GM23338 (cell line): ENCODE measurements at regions not wholly inside any gene's neighbourhood (a gene's known extent, or its start where the extent isn't known, plus 50 kb on each side); places are given as distances from the start of the nearest gene placed in this dataset.

ENCODE experiments used
- ATAC-seq: fragments of 200-7000 bp; cut with Tn5 transposase; 3 replicates; pipeline ENCODE4 v1.9.1; 2020
- DNase-seq: peaks from one replicate; pipeline ENCODE4 v3.0.0-alpha.2; 2015; ENCODE audit warnings: low spot score
- H2AFZ ChIP-seq: fragments of 200-600 bp; sonication (generic); 2 replicates; pipeline ENCODE4 v1.8.0; 2016; ENCODE audit warnings: antibody characterized with exemption, mild to moderate bottlenecking, moderate library complexity
- H3F3A ChIP-seq: fragments of 200-600 bp; sonication (generic); replicated peaks from 2 replicates; pipeline ENCODE4 v1.8.0; 2017; ENCODE audit warnings: antibody characterized with exemption, mixed run types, low read depth
- H3K27ac ChIP-seq: fragments of 200-600 bp; sonication (generic); 2 replicates; pipeline ENCODE4 v1.6.1; 2016; ENCODE audit warnings: low read depth
- H3K27me3 ChIP-seq: fragments of 200-600 bp; sonication (generic); 2 replicates; pipeline ENCODE4 v1.8.0; 2016; ENCODE audit warnings: mild to moderate bottlenecking, mixed run types, moderate library complexity; ENCODE audit not compliant: insufficient read depth
- H3K36me3 ChIP-seq: fragments of 200-600 bp; sonication (generic); 2 replicates; pipeline ENCODE4 v1.8.0; 2016; ENCODE audit warnings: mild to moderate bottlenecking; ENCODE audit not compliant: insufficient read depth
- H3K4me1 ChIP-seq: fragments of 200-600 bp; sonication (generic); 2 replicates; pipeline ENCODE4 v1.8.0; 2016; ENCODE audit warnings: mild to moderate bottlenecking, moderate library complexity; ENCODE audit not compliant: insufficient read depth
- H3K4me2 ChIP-seq: fragments of 200-600 bp; sonication (generic); 2 replicates; pipeline ENCODE4 v1.7.1; 2017; ENCODE audit warnings: mixed run types
- H3K4me3 ChIP-seq: fragments of 200-600 bp; sonication (generic); 2 replicates; pipeline ENCODE4 v1.6.1; 2016; ENCODE audit warnings: mixed run types
- H3K79me2 ChIP-seq: fragments of 200-600 bp; sonication (generic); replicated peaks from 2 replicates; pipeline ENCODE4 v1.8.0; 2017; ENCODE audit warnings: mild to moderate bottlenecking; ENCODE audit not compliant: insufficient read depth
- H3K9me2 ChIP-seq: fragments of 200-600 bp; sonication (generic); 2 replicates; pipeline ENCODE4 v1.8.0; 2017; ENCODE audit not compliant: insufficient read depth
- H4K20me1 ChIP-seq: fragments of 200-600 bp; sonication (generic); replicated peaks from 2 replicates; pipeline ENCODE4 v1.8.0; 2017; ENCODE audit warnings: mild to moderate bottlenecking; ENCODE audit not compliant: insufficient read depth
- H3K27ac Mint-ChIP-seq: 2 replicates; pipeline ENCODE4 v1.8.0; 2020; ENCODE audit warnings: inconsistent platforms, mild to moderate bottlenecking, moderate library complexity, mixed read lengths
- H3K27me3 Mint-ChIP-seq: 3 replicates; pipeline ENCODE4 v1.8.0; 2022; ENCODE audit warnings: low read depth, mild to moderate bottlenecking, moderate library complexity, mixed read lengths, inconsistent platforms; ENCODE audit not compliant: insufficient read depth, poor library complexity
- H3K36me3 Mint-ChIP-seq: 3 replicates; pipeline ENCODE4 v1.8.0; 2021; ENCODE audit warnings: low read depth, mild to moderate bottlenecking, inconsistent platforms, moderate library complexity, mixed read lengths
- H3K4me1 Mint-ChIP-seq: 3 replicates; pipeline ENCODE4 v1.8.0; 2020; ENCODE audit warnings: mild to moderate bottlenecking, inconsistent platforms, mixed read lengths
- H3K4me3 Mint-ChIP-seq: 3 replicates; pipeline ENCODE4 v1.8.0; 2021; ENCODE audit warnings: moderate library complexity, mild to moderate bottlenecking, inconsistent platforms, mixed read lengths
- H3K9me3 Mint-ChIP-seq: 3 replicates; pipeline ENCODE4 v1.8.0; 2020; ENCODE audit warnings: moderate library complexity, mild to moderate bottlenecking, inconsistent platforms, mixed read lengths
- CREB1 ChIP-seq: fragments of 250-450 bp; sonication (Bioruptor Pico); IDR thresholded peaks from 2 replicates; pipeline ENCODE4 v1.5.0; 2020; ENCODE audit warnings: low read depth, mild to moderate bottlenecking, moderate library complexity
- CTCF ChIP-seq, 2 experiments: fragments of 200-600 bp in 1 of 2; sonication (generic) in 1 of 2; conservative IDR thresholded peaks; 2 replicates each; pipeline versions ENCODE4 v1.5.1 to v1.6.1; 2016 to 2017; ENCODE audit warnings: antibody characterized with exemption in 2 of 2, low read depth in 2 of 2, mild to moderate bottlenecking in 2 of 2, moderate library complexity in 1 of 2
- ETS1 ChIP-seq: IDR thresholded peaks from 2 replicates; pipeline ENCODE4 v1.6.1; 2016; ENCODE audit warnings: antibody characterized with exemption
- EZH2 ChIP-seq: fragments of 200-600 bp; sonication (generic); IDR thresholded peaks from one replicate; pipeline ENCODE4 v1.8.0; 2017; ENCODE audit warnings: antibody characterized with exemption, mild to moderate bottlenecking, low read depth; ENCODE audit not compliant: unreplicated experiment
- EZH2phosphoT487 ChIP-seq: fragments of 200-600 bp; sonication (generic); IDR thresholded peaks from one replicate; pipeline ENCODE4 v1.8.1; 2018; ENCODE audit warnings: antibody characterized with exemption; ENCODE audit not compliant: unreplicated experiment
- NANOG ChIP-seq: IDR thresholded peaks from 2 replicates; pipeline ENCODE4 v1.6.1; 2016; ENCODE audit warnings: antibody characterized with exemption, borderline replicate concordance
- POLR2AphosphoS5 ChIP-seq: IDR thresholded peaks from 2 replicates; pipeline ENCODE4 v1.6.1; 2016; ENCODE audit warnings: antibody characterized with exemption, low read depth
- STAT1 ChIP-seq: IDR thresholded peaks from one replicate; pipeline ENCODE4 v1.6.1; 2016; ENCODE audit warnings: antibody characterized with exemption; ENCODE audit not compliant: unreplicated experiment
- ZNF114 ChIP-seq: fragments of 250-450 bp; sonication (Bioruptor Pico); IDR thresholded peaks from 2 replicates; pipeline ENCODE4 v1.5.0; 2020; ENCODE audit warnings: mild to moderate bottlenecking, moderate library complexity
- ZNF331 ChIP-seq: fragments of 250-450 bp; sonication (Bioruptor Pico); IDR thresholded peaks from 2 replicates; pipeline ENCODE4 v1.5.0; 2020; ENCODE audit warnings: low read depth, mild to moderate bottlenecking, moderate library complexity
- TF ChIP-seq, protein P1 (sequence below): fragments of 250-450 bp; sonication (Bioruptor Pico); IDR thresholded peaks from 2 replicates; pipeline ENCODE4 v1.5.0; 2020; ENCODE audit warnings: mild to moderate bottlenecking, moderate library complexity
- TF ChIP-seq, protein P2 (sequence below): IDR thresholded peaks from one replicate; pipeline ENCODE4 v1.6.1; 2018; ENCODE audit warnings: antibody characterized with exemption; ENCODE audit not compliant: unreplicated experiment

GRCh38 chr3:22585504-22585903 lies 617.6 kb upstream of the UBE2E2 start (continued):
- TF ChIP-seq, protein P1, sequence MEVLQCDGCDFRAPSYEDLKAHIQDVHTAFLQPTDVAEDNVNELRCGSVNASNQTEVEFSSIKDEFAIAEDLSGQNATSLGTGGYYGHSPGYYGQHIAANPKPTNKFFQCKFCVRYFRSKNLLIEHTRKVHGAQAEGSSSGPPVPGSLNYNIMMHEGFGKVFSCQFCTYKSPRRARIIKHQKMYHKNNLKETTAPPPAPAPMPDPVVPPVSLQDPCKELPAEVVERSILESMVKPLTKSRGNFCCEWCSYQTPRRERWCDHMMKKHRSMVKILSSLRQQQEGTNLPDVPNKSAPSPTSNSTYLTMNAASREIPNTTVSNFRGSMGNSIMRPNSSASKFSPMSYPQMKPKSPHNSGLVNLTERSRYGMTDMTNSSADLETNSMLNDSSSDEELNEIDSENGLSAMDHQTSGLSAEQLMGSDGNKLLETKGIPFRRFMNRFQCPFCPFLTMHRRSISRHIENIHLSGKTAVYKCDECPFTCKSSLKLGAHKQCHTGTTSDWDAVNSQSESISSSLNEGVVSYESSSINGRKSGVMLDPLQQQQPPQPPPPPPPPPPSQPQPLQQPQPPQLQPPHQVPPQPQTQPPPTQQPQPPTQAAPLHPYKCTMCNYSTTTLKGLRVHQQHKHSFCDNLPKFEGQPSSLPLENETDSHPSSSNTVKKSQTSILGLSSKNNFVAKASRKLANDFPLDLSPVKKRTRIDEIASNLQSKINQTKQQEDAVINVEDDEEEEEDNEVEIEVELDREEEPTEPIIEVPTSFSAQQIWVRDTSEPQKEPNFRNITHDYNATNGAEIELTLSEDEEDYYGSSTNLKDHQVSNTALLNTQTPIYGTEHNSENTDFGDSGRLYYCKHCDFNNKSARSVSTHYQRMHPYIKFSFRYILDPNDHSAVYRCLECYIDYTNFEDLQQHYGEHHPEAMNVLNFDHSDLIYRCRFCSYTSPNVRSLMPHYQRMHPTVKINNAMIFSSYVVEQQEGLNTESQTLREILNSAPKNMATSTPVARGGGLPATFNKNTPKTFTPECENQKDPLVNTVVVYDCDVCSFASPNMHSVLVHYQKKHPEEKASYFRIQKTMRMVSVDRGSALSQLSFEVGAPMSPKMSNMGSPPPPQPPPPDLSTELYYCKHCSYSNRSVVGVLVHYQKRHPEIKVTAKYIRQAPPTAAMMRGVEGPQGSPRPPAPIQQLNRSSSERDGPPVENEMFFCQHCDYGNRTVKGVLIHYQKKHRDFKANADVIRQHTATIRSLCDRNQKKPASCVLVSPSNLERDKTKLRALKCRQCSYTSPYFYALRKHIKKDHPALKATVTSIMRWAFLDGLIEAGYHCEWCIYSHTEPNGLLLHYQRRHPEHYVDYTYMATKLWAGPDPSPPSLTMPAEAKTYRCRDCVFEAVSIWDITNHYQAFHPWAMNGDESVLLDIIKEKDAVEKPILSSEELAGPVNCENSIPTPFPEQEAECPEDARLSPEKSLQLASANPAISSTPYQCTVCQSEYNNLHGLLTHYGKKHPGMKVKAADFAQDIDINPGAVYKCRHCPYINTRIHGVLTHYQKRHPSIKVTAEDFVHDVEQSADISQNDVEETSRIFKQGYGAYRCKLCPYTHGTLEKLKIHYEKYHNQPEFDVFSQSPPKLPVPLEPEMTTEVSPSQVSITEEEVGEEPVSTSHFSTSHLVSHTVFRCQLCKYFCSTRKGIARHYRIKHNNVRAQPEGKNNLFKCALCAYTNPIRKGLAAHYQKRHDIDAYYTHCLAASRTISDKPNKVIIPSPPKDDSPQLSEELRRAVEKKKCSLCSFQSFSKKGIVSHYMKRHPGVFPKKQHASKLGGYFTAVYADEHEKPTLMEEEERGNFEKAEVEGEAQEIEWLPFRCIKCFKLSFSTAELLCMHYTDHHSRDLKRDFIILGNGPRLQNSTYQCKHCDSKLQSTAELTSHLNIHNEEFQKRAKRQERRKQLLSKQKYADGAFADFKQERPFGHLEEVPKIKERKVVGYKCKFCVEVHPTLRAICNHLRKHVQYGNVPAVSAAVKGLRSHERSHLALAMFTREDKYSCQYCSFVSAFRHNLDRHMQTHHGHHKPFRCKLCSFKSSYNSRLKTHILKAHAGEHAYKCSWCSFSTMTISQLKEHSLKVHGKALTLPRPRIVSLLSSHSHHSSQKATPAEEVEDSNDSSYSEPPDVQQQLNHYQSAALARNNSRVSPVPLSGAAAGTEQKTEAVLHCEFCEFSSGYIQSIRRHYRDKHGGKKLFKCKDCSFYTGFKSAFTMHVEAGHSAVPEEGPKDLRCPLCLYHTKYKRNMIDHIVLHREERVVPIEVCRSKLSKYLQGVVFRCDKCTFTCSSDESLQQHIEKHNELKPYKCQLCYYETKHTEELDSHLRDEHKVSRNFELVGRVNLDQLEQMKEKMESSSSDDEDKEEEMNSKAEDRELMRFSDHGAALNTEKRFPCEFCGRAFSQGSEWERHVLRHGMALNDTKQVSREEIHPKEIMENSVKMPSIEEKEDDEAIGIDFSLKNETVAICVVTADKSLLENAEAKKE (CRISPR knock-in tag) = no peak
- no peak for TF ChIP-seq ETS1
- no peak for TF ChIP-seq POLR2AphosphoS5
- TF ChIP-seq NANOG = no peak
- TF ChIP-seq ZNF331 (CRISPR knock-in tag) = no peak
- TF ChIP-seq STAT1 = no peak
- no peak for TF ChIP-seq ZNF114

DNA sequence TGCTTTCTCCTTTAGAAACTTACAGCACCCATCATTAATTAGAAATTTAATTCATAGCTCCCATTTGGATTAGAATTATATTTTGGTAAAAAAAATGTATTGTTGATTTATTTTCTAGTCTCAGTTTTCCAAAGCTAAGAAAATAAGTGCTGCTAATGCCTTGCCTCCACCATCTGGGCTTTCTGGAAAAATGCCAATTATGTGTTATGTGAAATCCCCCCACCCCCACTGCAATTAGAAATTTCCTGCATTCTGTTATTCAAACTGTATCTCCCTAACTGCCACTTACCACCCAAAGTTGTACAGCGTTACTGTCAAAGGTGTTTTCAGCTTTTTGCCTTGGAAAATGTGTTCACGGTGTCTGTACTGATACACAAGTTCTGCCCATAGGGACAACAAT lies 617.2 kb upstream of the UBE2E2 start:
- Histone ChIP-seq H3K4me3 (no peak overlapping the region), H3K27me3 (no peaks in the 10 kb centered on the region), H3K9me2 (peaks cover 7% of the 10 kb centered on the region), H4K20me1 (no peaks in the 10 kb centered on the region), H2AFZ (no peak overlapping the region; the same call in 1 of the 2 replicates), H3K36me3 (no peaks in the 10 kb centered on the region), H3K27ac (no peak overlapping the region), H3F3A (no peaks in the 10 kb centered on the region), H3K4me1 (no peaks in the 10 kb centered on the region; the same call in 1 of the 2 replicates), H3K79me2 (no peaks in the 10 kb centered on the region), H3K4me2 (no peak overlapping the region)
- H3K27ac Mint-ChIP-seq = no peak overlapping the region
- no peaks in the 10 kb centered on the region for H3K36me3 Mint-ChIP-seq
- no peaks in the 10 kb centered on the region for H3K27me3 Mint-ChIP-seq
- ATAC-seq (no peak), DNase-seq (no peak)
- no peak overlapping the region for H3K4me3 Mint-ChIP-seq
- peaks cover 18% of the 10 kb centered on the region for H3K4me1 Mint-ChIP-seq
- no peaks in the 10 kb centered on the region; the same call in 2 of the 3 replicates for H3K9me3 Mint-ChIP-seq
- TF ChIP-seq EZH2 = no peak
- TF ChIP-seq POLR2AphosphoS5 = no peak
- no peak for TF ChIP-seq CREB1 (CRISPR knock-in tag)
- TF ChIP-seq ZNF331 (CRISPR knock-in tag) = no peak
- no peak for TF ChIP-seq EZH2phosphoT487
- TF ChIP-seq CTCF (conservative IDR thresholded peaks at IDR 0.05; ENCODE audit: low read depth in 2 of 2) = no peak
- TF ChIP-seq, protein P2, sequence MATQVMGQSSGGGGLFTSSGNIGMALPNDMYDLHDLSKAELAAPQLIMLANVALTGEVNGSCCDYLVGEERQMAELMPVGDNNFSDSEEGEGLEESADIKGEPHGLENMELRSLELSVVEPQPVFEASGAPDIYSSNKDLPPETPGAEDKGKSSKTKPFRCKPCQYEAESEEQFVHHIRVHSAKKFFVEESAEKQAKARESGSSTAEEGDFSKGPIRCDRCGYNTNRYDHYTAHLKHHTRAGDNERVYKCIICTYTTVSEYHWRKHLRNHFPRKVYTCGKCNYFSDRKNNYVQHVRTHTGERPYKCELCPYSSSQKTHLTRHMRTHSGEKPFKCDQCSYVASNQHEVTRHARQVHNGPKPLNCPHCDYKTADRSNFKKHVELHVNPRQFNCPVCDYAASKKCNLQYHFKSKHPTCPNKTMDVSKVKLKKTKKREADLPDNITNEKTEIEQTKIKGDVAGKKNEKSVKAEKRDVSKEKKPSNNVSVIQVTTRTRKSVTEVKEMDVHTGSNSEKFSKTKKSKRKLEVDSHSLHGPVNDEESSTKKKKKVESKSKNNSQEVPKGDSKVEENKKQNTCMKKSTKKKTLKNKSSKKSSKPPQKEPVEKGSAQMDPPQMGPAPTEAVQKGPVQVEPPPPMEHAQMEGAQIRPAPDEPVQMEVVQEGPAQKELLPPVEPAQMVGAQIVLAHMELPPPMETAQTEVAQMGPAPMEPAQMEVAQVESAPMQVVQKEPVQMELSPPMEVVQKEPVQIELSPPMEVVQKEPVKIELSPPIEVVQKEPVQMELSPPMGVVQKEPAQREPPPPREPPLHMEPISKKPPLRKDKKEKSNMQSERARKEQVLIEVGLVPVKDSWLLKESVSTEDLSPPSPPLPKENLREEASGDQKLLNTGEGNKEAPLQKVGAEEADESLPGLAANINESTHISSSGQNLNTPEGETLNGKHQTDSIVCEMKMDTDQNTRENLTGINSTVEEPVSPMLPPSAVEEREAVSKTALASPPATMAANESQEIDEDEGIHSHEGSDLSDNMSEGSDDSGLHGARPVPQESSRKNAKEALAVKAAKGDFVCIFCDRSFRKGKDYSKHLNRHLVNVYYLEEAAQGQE = no peak
- no peak for TF ChIP-seq ETS1
- TF ChIP-seq STAT1 = no peak
